CD4-positive, alpha-beta T cell treated with Interleukin-12 subunit alpha and Interleukin-12 subunit beta, for 1 hour (primary cell): ENCODE measurements at regions not wholly inside any gene's neighbourhood (a gene's known extent, or its start where the extent isn't known, plus 50 kb on each side); places are given as distances from the start of the nearest gene placed in this dataset.
A peak's percentile ranks its signal among the peaks of the same experiment; 100 is the strongest.

Source experiments
- DNase-seq: peaks from one replicate; pipeline ENCODE4 v3.0.0-alpha.2; 2020

GRCh38 chr3:88209356-88209755 is 59.6 kb downstream of the C3orf38 start:
- no peak for DNase-seq

- DNase-seq, result no peak
Observed at GRCh38 chr3:88211096-88211890, 61.5 kb downstream of the C3orf38 start.

- peak; percentile 18 for DNase-seq
Observed at GRCh38 chr3:88219138-88219792, 69.5 kb downstream of the C3orf38 start.

GRCh38 chr3:88220126-88220525 is 70.4 kb downstream of the C3orf38 start:
- DNase-seq, result no peak

GRCh38 chr3:88221726-88222125 is 72.0 kb downstream of the C3orf38 start:
- DNase-seq, result no peak

GRCh38 chr3:88222343-88222742 is 72.6 kb downstream of the C3orf38 start:
- no peak for DNase-seq

- DNase-seq, result no peak
Observed at GRCh38 chr3:88225326-88226008, 75.7 kb downstream of the C3orf38 start.

- no peak for DNase-seq
Observed at GRCh38 chr3:88226910-88227309, 77.2 kb downstream of the C3orf38 start.

GRCh38 chr3:88230638-88231037 is 80.9 kb downstream of the C3orf38 start:
- no peak for DNase-seq

GRCh38 chr3:88231207-88231606 is 81.4 kb downstream of the C3orf38 start:
- DNase-seq, result no peak

GRCh38 chr3:88231632-88232031 is 81.9 kb downstream of the C3orf38 start:
- DNase-seq, result no peak

GRCh38 chr3:88235102-88235501 is 85.3 kb downstream of the C3orf38 start:
- no peak for DNase-seq

- no peak for DNase-seq
Observed at GRCh38 chr3:88239870-88240269, 90.1 kb downstream of the C3orf38 start.

GRCh38 chr3:88248658-88249057 is 98.9 kb downstream of the C3orf38 start:
- no peak for DNase-seq

- no peak for DNase-seq
Observed at GRCh38 chr3:88259045-88259444, 109.3 kb downstream of the C3orf38 start.

- DNase-seq, result no peak
Observed at GRCh38 chr3:88262527-88262926, 112.8 kb downstream of the C3orf38 start.

GRCh38 chr3:88263417-88264100 is 113.8 kb downstream of the C3orf38 start:
- DNase-seq, result no peak

- no peak for DNase-seq
Observed at GRCh38 chr3:88267441-88267840, 117.7 kb downstream of the C3orf38 start.

GRCh38 chr3:88267847-88268246 is 118.1 kb downstream of the C3orf38 start:
- DNase-seq, result no peak

GRCh38 chr3:88280326-88280725 is 130.6 kb downstream of the C3orf38 start:
- DNase-seq, result no peak

GRCh38 chr3:88282528-88283241 is 132.9 kb downstream of the C3orf38 start:
- no peak for DNase-seq

GRCh38 chr3:88283242-88283592 is 133.5 kb downstream of the C3orf38 start:
- DNase-seq, result no peak

GRCh38 chr3:88291486-88291885 is 141.7 kb downstream of the C3orf38 start:
- DNase-seq, result no peak
